ENCODE measurements at regions not wholly inside any gene's neighbourhood (a gene's known extent, or its start where the extent isn't known, plus 50 kb on each side); places are given as distances from the start of the nearest gene placed in this dataset.
"Not testable (repeated sequence)": the region's sequence is repeated elsewhere in the genome, so short reads cannot be mapped to it uniquely, and the experiment has no call there.

- DNase-seq (ENCODE audit: low read depth, low spot score) = no peak
Measured at GRCh38 chr6:145110109-145110508, 625.2 kb downstream of the EPM2A start.

- not testable (repeated sequence) for DNase-seq (ENCODE audit: low read depth, low spot score)
Measured at GRCh38 chr6:145111407-145111806, 623.9 kb downstream of the EPM2A start.

- no peak for DNase-seq (ENCODE audit: low read depth, low spot score)
Measured at GRCh38 chr6:145112711-145113148, 622.6 kb downstream of the EPM2A start.

DNA sequence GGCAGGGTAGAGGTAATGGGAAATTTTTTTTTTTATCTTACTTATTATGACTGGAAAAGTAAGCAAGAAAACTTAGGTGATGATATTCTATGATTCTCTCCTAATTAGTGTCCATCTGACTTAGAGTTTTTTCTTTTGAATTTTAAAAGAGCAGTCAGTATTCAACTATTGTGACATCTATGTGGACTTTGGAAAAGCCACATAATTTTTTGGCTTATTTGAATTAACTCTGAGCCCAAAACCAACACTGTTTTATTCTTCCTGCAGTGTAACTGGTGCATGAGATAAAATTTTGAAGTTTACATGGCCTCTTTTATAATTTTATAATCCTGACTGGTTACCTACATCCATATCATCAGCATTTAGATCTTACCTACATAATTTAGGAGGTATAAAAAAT, 619.7 kb downstream of the EPM2A start:
- no peak for DNase-seq (ENCODE audit: low read depth, low spot score)

- no peak for DNase-seq (ENCODE audit: low read depth, low spot score)
Measured at GRCh38 chr6:145116591-145117178, 618.6 kb downstream of the EPM2A start.

DNA sequence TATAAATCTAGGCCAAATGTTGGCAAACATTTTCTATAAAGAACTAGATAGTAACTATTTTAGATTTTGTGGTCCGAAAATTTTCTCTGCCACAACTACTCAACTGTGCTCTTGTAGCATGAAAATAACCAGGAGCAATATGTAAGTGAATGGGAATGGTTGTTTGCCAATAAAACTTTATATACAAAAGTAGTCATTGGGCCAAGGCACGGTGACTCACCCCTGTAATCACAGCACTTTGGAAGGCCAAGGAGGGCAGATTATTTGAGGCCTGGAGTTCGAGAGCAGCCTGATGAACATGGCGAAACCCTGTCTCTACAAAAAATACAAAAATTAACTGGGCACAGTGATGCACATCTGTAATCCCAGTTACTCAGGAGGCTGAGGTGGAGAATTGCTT, 617.1 kb downstream of the EPM2A start:
- no peak for DNase-seq (ENCODE audit: low read depth, low spot score)

- no peak for DNase-seq (ENCODE audit: low read depth, low spot score)
Measured at GRCh38 chr6:145119081-145119480, 616.2 kb downstream of the EPM2A start.

GRCh38 chr6:145132709-145133108, 602.6 kb downstream of the EPM2A start:
- no peak for DNase-seq (ENCODE audit: low read depth, low spot score)

GRCh38 chr6:145135702-145136101, 599.6 kb downstream of the EPM2A start:
- DNase-seq (ENCODE audit: low read depth, low spot score) = no peak

GRCh38 chr6:145137425-145137824, 597.9 kb downstream of the EPM2A start:
- no peak for DNase-seq (ENCODE audit: low read depth, low spot score)

- DNase-seq (ENCODE audit: low read depth, low spot score) = no peak
Measured at GRCh38 chr6:145138469-145139139, 596.7 kb downstream of the EPM2A start.

GRCh38 chr6:145139140-145139850, 596.0 kb downstream of the EPM2A start:
- DNase-seq (ENCODE audit: low read depth, low spot score) = no peak

- DNase-seq (ENCODE audit: low read depth, low spot score) = no peak
Measured at GRCh38 chr6:145139895-145140294, 595.4 kb downstream of the EPM2A start.

DNA sequence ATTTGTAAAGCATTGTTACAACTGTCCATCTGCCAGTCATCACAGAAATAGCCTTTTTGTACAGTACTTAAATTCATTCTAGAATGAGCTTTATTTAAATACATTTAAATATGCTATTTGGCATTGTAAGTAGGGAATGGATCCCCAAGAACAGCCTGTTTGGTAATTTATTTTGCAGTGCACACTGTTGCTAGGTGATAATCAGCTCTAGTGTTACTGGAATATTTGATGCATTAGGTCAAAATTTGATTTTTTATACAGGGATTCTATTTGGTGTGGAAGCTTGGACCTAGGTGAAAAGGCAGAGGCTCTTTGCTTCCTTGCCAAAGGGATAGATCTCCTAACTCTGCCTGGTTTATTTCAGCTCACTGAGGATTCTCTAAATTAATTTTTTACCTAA, 593.7 kb downstream of the EPM2A start:
- no peak for DNase-seq (ENCODE audit: low read depth, low spot score)

DNA sequence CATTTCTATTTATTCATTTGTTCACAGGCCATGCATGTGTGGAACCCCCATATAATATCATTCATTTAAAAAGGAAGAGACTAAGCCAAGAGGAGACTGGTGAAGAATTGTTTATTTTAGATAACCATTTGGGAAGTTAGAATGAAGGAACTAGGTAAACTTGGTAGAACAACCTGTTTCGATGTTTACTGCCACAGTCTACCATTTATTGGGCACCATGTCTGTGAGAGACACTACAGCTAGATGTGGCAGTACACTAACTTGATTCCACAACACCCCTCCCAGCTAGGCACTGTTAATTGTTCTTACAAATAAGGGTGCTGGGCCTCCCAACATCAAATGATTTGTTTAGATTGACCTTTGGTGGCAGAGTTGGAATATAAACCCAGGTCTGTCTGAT, 592.4 kb downstream of the EPM2A start:
- no peak for DNase-seq (ENCODE audit: low read depth, low spot score)

- no peak for DNase-seq (ENCODE audit: low read depth, low spot score)
Measured at GRCh38 chr6:145143379-145143778, 591.9 kb downstream of the EPM2A start.

GRCh38 chr6:145147559-145147958, 587.8 kb downstream of the EPM2A start:
- no peak for DNase-seq (ENCODE audit: low read depth, low spot score)

GRCh38 chr6:145147981-145148749, 587.2 kb downstream of the EPM2A start:
- DNase-seq (ENCODE audit: low read depth, low spot score) = no peak

DNA sequence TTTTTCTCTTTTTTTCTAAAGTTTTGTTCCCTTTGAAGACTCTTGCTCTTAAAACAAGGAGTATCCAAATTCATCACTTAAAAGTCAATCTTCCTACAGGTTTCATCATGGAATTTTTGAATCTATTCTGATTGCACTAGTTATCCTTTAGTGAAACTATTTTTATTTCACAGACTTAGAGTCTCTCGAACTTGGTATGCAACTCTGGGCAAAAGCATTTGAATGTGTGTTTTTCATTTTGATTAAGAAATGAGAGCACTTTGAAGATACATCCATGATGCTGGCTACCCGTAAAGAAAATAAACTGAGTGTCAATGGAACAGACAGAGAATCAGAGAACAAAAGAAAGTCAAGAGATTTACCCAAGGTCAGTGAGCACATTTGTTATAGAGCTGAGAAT, 586.5 kb downstream of the EPM2A start:
- no peak for DNase-seq (ENCODE audit: low read depth, low spot score)

DNA sequence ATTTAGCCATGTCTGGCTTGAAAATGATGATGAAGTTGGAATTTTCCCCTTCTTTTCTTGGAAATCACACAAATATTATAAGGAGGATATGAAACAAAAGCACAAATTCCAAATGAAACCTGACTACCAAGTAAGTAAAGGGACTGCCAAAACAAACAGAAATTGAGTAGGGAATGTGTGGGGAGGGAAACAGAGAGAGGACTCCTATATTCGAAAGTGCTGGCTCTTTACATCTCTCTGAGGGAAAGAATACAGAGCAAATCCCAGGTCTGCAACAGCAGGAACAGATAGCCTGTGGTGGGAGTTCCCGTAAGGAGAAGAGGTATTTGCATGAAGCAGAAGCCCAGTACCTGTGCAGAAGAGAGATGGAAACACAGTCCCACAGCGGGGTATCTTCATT, 583.7 kb downstream of the EPM2A start:
- no peak for DNase-seq (ENCODE audit: low read depth, low spot score)

DNA sequence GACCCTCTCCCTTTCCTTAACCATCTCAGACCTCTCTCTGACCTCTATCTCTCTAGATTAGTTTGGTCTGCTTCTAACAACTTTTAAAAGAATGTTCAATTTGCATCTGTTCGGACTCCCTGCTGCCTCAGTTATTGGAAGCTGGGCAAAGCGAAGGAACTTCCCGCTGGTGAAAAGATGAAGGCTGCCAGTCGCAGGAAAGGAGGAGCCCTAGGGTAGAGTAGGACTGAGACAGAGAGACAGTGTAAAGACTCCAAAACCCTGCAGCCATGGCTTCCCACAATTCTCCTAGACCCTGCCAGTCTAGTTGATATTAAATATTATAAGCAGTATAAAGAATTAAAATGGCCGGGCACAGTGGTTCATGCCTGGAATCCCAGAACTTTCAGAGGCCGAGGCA, 581.8 kb downstream of the EPM2A start:
- no peak for DNase-seq (ENCODE audit: low read depth, low spot score)

DNA sequence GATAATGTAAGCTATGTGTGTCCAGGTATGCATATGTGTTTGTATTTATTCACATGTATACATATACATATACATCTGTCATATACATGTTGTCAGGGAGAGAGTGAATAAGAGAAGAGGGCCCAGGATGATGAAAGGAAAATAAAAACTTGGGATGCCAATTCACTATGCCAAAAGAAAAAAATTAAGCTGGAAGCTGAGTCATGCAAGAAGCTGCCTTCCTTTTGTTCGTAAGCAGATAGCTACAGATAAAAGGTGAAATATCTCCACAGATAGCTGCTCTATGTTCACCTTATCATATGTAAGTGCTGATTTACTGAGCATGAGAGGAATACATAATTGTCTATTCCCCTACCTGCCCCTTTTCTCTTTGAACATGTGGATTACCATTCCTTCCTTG, 579.9 kb downstream of the EPM2A start:
- DNase-seq (ENCODE audit: low read depth, low spot score) = no peak
